HG03354 (cell line): ENCODE measurements at regions not wholly inside any gene's neighbourhood (a gene's known extent, or its start where the extent isn't known, plus 50 kb on each side); places are given as distances from the start of the nearest gene placed in this dataset.

Experiments
- ATAC-seq: cut with Tn5 transposase; IDR thresholded peaks from one replicate; pipeline ENCODE4 v1.9.1; 2021; ENCODE audit warnings: mild to moderate bottlenecking; ENCODE audit not compliant: unreplicated experiment, poor library complexity, severe bottlenecking

DNA sequence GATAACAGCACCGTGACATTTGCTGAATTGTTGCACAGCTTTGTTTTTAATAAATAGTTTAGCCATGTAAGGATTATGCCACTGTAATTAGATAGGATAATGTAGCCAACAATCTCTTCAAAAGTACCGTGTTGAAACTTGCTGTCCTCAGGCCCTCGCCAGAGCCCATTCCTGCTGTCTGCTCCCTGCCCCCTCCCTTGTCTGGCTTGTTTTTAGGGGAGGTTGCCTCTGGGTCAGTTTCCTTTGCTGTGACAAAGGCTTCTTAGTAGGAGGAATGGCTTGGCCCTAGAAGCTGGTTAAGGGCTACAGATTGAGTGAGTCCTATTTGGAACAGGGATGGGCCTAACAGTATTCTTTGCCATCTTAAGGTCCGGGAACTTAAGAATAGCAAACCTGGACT is 107.9 kb downstream of the LMO4 start:
- ATAC-seq: no peak

DNA sequence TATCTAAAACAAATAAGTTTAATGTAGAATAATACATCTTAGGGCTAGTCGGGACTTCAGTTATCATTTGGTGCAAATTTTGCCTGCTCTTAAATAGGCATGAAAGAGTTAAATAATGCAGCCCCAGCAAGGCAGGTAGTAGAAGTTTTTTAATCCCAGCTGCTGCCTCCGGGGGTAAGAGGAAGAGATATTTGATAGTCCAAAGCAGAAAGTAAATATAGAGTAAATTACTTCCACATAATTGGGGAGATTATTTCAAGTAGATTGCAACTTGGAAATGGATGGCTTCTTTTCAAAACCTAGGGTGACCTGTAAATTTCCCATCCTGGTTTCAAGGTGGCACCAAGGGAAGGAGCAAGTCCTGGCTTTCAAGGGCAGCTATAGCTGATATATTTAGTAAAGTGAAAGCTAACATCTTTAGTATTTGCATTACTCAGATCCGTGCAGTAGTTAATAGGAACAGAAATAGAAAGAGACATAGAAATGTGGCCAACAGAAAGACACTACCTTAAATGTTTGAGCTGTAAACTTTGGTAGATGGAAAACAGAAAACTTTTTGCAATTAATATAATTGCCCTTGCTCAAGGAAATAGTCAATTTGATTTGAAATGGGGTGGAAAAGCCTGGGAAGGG is 109.1 kb downstream of the LMO4 start:
- ATAC-seq: peak; percentile 70

DNA sequence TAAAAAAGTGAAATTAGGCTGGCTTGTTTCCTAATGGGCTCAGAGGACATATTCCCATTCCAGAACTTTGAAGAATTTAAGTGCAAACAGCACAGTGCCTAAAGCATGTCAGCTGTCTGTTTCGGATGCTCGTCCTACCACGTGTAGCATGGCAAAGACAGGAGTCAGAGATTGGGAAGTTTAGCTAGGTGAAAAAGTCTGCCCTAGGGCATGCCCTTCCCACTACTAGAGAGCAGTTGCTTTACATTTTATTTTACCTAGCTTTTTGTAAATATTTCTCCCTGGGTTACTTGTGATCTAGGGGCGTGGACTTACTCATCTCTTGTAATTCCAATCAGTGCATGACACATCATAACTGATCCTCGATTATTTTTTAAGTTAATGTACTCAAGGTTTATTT is 111.1 kb downstream of the LMO4 start:
- ATAC-seq: no peak

DNA sequence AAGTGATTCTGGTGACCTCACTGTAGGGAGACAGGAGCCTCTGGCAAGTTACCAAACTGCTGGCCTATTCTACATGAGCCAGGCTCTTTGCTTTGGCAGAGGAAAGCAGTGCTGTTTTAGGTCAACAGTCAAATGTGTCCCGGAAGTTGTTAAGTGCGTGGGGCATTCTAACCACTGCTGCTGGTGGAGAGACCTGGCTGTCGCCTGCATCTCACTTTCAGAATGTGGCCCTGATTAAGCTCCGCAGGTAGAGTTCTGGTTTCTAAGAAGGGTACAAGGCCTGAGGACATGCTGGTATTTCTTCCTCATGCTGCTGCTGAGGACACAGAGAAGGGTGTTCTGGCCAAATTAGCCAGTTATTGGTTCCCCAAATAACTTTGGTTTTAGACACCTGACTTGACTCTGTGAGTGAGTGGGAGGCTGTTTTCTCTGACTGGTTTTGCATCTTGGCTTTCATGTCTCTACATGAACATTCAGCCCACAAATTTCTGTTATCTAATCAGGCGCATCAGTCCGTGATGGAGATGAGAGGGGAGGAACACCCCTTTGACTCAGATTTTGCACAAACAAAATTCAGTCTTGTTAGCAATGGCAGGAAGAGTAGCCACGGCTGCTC is 120.8 kb downstream of the LMO4 start:
- ATAC-seq: peak; percentile 90

DNA sequence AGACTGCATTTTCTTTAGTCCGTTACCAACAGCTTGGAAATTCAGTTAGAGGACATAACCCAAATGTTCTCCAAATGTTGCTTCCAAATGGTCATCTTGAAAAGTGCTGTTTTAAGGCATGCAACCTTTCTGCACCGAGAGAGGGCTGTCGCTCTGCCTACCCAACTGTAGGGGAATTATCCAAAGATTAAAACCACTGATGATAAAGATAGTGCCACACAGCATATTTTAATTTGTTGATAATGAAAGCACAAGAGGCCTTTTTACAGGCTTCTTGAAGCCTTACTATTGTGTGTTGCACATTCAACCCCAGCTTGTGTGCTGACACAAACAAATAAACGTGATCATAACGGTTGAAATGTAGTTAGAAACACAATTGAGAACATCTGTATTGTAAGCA is 121.5 kb downstream of the LMO4 start:
- no peak for ATAC-seq

DNA sequence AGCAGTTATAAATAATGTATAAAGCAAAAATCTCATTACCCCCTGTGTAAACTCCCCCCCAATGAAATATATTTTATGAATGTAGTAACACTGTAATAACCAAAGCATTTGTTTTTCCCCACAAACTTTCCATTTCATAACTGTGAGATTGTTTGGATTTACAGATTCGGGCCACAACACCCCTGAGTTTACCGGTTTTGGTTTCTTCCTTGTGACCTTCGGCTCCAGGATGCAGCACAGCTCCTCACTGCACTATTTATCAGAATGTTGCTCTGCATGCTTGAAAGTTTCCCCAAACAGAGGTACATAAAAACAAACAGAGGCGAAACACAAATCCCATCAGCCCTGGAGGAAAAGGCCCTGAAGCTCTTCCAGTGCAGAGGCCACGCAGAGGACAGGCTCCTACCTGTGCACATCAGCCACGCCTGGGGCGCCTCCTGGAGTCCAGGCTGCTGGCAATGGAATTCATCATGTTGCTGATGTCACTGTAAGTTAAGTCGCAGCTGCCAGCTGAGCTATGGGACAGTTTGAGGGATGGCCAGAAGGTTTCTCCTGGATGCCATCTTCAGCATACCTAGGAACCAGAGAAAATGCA is 122.0 kb downstream of the LMO4 start:
- ATAC-seq: no peak

DNA sequence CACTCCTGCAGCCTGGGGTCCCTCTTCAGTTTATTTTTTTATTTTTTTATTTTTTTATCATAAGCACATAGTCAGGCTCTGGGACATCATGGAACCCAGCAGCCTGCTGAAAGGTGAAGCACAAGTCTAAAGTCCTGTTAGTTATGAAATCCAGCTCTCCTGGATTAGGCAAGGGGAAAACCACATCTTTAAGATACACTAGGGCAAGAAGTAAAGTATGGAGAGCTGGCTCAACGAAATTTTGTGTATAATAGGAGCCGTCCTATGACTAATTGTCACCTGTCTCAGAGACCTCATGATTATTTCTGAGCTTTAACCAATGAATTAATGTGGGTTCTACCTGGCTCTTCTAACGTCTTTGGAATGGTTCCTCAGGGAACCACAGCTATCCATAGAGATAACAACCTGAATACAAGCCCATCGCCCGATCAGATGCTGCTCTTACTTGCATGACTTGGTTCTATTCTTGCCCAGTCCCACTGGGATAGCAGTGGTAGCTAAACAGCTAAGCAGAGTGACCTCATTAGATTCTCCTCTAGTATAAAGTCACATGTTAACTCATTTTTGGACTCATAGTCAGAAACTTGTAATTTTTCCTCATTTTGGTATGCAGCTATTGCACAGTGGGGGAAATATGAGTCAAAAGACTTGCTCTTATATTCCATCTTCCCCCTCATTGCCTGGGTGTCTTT is 122.7 kb downstream of the LMO4 start:
- ATAC-seq: no peak

DNA sequence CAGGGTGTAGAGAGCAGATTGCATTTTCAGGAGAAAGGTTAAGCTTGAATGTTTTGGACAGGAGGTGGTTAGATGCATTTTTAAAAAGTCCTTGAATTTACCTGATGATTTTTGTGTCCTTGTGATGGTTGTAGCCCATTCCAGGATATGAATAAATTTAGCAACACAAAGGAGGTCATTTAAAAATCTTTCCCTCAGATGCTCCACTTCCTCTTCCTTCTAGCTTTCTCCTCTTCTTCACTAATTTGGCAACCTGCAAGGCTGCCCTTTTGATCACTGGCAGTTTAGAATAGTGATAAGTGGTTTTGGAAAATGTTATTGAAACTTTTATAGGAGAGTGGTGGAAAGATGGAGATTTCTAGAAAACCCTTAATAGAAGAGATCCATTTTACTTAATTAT is 124.0 kb downstream of the LMO4 start:
- no peak for ATAC-seq

DNA sequence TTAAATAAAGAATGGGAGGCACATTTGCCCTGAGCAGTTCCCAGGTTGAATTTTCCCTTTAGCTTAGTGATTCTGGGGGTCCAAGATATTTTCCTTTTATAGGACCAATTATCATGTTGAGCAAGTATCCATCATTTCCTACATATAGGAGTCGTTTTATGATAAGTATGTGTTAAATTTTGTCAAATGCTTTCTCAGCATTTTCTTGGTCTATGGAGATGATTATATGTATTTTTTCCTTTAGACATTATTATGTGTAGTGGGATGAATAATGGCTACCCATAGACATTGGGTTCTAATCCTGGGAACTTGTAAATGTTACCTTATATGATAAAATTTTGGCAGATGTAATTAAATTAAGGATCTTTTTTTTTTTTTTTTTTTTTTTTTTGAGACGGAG is 128.7 kb downstream of the LMO4 start:
- ATAC-seq: no peak

DNA sequence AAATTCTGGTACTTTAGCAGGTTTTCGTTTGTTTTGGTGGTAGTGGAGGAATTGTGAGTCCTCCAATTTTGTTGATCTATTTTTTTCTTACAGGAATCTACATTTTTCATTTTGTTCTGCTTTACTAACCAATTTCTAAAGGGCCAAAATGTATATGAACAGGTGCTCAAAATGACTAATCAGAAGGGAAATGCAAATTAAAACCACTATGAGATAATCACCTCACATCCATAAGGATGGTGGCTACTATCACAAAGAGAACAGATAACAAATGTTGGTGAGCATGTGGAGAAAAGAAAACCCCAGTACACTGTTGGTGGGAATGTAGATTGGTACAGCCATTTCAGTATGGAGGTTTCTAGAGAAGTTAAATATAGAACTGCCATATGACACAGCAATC is 134.2 kb downstream of the LMO4 start:
- no peak for ATAC-seq

DNA sequence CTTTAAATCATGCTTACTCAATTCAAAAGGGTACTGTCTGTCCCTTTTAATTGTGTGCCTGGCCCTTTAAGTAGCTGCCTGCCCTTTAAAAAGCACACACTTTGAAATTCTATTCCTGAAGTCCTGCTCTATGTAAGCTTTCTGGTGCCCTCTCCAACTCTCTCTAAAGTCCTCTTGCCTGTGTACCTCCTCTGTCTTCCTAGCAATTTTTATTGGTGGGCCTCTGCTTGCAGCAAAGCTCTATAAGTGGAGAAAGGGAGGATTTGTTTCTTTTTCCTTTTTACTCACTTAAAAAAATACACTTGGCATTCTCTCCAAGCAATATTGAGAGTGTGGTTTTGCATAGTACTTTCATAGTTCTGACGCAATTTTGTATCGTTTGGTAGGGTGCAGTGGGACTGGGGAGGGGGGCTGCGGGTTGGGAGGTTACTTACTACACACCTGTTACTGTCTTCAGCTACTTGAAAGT is 135.4 kb downstream of the LMO4 start:
- ATAC-seq: peak; percentile 69

DNA sequence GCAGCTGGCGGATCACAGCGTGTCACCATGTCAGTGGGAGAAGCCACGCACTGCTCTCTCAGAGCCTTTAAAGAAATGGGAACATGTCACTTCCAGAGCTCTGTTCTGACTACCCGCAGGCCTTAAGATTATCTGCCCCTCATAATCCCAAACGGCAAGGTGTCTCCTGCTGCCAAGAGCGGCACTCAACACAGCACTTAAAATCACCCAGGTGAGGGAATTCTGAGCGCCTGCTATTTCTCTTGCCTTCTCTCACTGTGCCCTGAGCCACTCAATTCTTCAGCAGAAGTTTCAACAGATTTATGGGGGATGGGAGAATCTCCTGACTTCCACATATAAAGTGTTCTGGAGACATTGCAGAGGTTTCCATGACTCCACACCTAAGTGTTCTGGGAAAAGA is 137.9 kb downstream of the LMO4 start:
- no peak for ATAC-seq

DNA sequence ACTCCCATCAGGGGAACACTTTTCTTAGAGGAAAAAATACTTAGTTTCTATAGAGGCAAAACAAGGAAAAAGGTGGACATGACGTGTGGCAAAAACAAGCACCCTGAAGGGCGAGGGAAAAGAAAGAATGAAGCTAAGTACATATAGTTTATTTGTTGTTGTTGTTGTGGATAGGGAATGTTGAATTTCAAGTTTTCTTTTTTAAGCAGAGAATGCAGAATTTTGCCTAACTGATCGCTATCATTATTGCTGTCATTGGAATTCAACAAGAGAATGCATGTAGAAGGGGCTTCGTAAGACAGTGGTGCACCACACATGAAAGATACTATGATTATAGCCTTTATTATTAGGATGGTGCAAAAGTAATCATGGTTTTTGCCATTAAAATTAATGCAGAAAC is 144.0 kb downstream of the LMO4 start:
- ATAC-seq: no peak

DNA sequence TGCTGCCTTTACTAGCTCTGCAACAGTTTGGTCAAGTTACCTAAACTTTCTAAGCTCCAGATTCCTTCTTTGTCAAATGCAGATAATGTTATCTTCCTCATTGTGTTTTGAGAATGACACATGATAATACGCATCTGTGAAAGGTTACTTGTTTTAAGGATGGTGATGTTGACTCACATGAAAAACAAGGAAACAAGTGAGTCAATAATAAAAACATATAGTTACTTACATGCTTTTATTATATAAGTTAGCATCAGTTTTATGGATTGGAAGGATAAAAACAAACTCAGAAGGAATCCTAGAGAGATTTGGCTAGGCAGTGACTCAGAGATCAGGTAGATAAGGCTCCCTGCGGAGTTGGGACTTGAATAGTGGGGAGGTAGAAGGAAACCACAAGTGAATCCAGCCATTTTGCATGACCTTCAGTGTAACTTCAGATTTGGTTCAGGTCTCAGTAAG is 144.6 kb downstream of the LMO4 start:
- ATAC-seq: no peak

DNA sequence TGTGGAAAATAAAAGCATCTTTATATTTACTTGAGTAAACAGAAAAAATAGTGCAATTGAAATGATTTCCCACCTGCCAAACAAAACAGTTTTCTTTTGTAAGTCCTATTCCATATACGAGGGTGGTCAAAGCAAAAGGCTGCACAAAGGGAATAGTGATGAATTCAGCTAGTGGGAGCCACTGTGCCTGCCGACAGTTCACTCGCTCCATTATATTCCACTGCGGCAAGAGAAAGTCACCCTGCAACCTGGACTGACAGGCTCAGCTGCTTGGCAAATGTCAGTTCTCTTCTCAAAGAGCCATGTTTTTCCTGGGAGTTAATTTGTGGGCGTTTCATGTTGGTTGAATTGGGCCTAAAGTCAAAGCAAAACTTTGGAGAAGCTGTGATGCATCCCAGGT is 145.4 kb downstream of the LMO4 start:
- ATAC-seq: no peak

DNA sequence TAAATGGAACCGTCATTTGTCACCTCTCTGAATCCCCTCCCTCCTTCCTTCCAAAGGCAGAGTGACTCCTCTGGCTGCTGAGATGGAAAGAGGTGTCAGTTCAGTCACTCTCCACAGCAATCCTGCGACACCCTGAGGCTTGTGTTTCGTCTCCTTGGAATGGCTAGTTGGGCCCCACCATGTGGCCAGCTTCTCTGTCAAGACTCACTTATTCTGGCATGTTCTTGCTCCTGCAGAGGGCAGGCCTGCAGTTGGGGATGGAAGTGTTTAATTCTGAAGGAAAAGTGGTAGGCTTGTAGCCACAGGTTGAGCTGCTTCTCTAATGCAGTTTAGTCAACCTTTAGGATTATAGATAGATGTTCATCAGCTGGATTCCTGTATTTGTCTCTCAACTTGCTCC is 149.6 kb downstream of the LMO4 start:
- ATAC-seq: no peak

DNA sequence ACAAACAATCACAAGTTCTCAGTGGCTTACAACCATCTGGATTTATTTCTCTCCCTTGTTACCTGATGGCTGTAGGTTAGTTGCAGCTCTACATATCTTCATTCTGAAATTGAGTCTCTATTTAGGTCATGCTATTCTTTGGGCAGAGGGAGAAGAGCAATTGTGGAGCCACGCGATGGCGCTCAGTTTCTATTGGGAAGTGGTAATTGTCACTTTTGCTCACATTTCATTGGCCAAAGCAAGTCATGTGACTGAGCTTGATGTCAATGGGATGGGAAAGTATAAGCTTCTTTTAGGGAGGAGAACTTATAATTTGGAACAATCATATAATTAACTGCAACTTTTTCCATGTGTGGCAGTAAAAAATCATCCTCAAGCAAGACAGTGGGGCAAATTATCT is 166.5 kb downstream of the LMO4 start:
- ATAC-seq: no peak

DNA sequence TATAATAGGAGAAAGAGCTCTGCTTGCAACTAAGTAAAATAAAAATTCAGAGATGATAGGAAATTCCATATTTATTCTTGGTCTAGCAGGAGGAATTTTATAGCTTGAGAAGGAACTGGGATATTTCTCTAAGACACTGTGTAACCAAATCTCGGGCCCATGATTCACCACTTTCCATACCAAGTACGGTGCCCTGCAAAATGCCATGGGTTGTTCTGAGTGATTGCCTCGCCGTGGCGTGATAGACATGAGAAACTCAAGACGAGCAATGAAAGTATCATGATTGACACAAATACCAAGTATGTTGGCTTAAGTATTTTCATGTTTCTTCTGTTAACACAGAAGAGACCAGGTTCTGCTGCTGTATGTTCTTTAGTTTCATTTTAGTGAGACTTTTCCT is 167.2 kb downstream of the LMO4 start:
- ATAC-seq: no peak

DNA sequence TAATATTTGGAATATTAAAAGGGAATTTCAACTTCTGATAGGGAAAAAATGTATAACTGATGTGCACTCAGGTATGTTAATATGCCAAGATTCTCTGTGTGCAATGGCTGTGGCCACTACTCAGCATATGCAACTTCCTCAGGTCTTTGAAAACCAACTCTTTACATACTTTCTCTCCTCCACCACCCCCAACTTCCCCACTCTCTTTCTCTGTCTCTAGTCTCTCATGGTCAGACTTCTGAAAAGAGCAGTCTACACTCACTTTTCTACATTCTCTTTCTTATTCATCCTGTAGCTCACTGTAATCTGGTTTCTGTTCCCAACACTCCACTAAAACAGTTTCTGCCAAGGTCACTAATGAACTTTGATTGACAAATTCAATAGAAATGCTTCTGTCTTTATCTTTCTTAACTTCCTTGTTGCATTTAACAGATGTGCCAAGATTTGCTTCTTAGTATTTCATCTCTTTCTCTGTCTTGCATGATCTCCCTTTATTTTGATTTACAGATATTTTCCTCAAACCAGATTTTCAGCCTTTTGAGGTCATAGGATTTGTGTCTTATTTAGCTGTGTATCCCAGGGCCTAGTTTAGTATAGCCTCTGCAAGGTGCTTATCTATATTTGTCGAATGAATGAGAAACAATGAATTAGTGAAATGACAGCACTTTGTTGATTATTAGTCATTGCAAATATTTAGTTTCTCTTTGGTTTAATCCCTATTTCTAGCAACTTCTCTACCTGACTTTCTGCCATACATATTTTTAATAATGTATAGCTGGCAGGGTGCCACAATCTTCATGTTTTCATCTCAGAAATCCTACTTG is 168.9 kb downstream of the LMO4 start:
- ATAC-seq: peak; percentile 64

DNA sequence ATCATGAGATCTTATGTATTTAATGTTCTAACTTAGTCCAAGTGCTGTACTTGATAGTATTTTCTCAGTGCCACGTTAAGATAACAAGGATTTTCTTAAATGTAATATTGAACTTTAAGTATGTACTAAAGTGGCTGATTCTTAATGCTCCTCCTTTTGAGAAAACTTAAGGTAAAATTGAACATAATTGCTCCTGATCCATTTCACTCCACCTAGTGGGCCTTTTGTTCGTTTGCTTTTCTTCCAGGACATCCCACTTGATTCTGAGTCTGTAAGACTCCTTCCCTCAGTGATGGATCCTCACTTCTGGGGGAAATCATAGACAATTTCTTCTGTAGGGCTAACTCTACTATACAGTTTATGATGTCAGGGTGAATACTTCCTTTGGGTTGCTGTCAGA is 173.1 kb downstream of the LMO4 start:
- ATAC-seq: no peak
